SW480 (cell line): ENCODE measurements at regions not wholly inside any gene's neighbourhood (a gene's known extent, or its start where the extent isn't known, plus 50 kb on each side); places are given as distances from the start of the nearest gene placed in this dataset.

Experiments used
- DNase-seq: peaks from one replicate; pipeline ENCODE4 v3.0.0-alpha.2; 2016; ENCODE audit warnings: low spot score

- DNase-seq: no peak
Measured at GRCh38 chr18:22330508-22330907, 87.2 kb downstream of the CTAGE1 start.

DNA sequence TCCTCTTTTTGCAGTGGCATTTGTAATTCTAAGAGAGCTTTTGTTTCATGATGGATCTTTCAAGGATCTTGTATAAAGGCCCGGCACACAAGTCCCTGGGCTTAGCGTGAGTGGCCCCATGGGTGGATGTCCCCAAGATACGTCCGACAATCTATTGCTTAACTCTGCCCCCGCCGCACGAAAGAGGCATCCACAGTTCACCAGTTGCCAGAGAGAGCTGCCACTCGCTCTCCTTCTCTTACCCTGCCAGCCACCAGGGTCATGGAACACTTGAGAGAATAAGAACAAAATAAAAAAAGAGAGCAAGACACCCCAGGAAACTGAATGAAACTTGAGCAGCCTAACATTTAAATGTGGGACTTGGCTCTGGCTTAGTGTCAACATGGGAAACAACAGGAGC is 92.3 kb downstream of the CTAGE1 start:
- DNase-seq: no peak

GRCh38 chr18:22324191-22325131 is 93.3 kb downstream of the CTAGE1 start:
- DNase-seq: no peak

DNA sequence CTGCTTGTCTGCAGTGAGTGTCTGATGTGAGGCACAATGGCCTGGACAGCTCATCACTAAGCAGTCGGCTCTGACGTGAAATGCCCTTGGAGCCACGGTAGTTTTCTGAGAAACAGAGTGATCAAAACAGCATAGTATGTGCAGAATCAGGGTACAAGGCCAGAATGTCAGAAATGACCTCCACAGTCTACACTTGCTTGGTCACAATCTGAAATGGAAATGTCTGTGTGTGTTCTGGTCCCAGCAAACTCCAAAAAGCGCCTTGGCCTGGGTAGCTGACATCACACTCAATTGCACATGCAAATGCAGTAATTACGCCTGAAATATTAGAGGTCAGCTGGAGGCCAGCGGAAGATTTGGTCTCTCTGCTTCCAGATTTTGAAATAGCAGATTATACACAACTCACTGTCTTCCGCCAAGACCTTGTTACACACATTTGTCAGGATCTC is 95.4 kb downstream of the CTAGE1 start:
- no peak for DNase-seq

DNA sequence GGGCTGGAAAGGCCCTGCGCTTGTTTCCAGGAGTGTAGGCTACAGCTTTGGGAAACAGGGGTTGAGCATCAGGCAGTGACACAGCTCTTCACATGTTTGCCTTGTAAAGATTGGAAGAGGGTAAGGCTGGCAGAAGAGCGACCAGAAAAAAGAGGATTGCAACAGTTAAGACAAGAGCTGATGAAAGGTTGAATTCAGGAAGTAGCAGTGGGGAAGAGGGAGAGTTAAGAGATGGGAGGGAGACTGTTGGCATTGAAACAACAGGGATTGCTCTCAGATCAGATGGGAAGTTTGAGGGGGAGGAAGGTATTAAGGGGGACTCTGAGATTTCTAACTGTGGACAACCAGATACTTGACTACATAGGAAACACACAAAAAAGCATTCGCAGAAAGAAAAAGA is 96.9 kb downstream of the CTAGE1 start:
- DNase-seq: no peak

GRCh38 chr18:22320155-22320554 is 97.6 kb downstream of the CTAGE1 start:
- DNase-seq: no peak

- DNase-seq: no peak
Measured at GRCh38 chr18:22318745-22319407, 98.8 kb downstream of the CTAGE1 start.

GRCh38 chr18:22314420-22314819 is 103.3 kb downstream of the CTAGE1 start:
- no peak for DNase-seq

GRCh38 chr18:22314001-22314400 is 103.7 kb downstream of the CTAGE1 start:
- no peak for DNase-seq

- no peak for DNase-seq
Measured at GRCh38 chr18:22311301-22311700, 106.4 kb downstream of the CTAGE1 start.

DNA sequence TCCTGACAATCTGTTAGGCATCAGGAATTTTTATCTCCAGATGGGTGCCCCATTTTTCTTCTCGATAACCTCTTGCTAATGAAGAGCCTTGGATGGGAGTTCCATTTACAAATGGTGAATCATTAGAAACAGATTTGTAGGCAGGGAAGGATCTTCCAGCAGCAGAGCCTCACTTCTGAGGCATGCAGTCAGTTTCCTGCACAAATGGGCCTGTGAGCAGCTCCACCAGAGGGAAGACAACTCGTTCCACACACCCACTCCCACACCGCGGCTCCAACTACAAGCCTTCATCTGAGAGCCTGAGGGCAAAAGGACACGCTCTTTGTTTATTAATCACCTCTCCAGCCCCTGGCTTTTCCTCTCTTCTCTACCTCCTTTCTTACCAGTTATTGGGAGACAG is 108.5 kb downstream of the CTAGE1 start:
- no peak for DNase-seq

GRCh38 chr18:22307528-22307927 is 110.2 kb downstream of the CTAGE1 start:
- no peak for DNase-seq

GRCh38 chr18:22303927-22304326 is 113.8 kb downstream of the CTAGE1 start:
- DNase-seq: no peak

DNA sequence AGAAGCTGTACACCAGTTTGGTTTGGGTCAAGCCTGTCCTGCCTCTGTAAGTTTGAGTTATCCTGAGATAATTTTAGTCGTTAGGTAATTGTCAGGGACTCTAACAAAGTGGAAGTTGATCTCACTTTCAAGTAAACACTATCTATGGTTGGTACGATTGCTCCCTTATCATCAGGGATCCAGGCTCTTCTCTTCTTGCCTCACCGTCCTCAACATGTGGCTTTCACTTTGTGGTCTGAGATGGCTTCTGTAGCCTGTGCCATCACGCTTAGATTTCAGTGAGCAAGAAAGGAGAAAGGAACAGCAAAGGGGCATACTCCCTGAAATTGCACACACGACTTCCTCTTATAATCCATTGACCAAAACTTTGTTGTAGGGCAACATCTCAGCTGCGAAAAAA is 115.6 kb downstream of the CTAGE1 start:
- DNase-seq: no peak

- DNase-seq: peak; percentile 31
Measured at GRCh38 chr18:22300665-22301636, 116.8 kb downstream of the CTAGE1 start.

- DNase-seq: no peak
Measured at GRCh38 chr18:22297008-22297407, 120.7 kb downstream of the CTAGE1 start.

DNA sequence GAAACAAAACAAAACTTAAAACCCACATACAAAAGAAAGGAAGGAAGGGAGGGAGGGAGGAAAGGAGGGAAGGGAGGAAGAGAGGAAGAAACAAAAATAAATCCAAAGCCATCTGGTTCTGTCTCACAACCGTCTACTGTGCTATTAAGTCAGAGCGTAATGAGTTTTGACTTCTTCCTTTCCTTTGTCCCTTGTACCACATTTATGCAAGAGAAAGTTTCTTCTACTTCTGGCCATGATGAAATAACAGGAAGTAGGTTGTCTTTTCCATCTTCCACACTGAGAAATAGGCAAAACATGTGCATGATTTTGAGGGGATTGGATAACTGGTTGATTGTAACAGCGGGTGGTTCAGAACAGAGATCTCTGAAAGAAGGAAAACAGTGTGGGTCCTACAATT is 121.4 kb downstream of the CTAGE1 start:
- DNase-seq: no peak

DNA sequence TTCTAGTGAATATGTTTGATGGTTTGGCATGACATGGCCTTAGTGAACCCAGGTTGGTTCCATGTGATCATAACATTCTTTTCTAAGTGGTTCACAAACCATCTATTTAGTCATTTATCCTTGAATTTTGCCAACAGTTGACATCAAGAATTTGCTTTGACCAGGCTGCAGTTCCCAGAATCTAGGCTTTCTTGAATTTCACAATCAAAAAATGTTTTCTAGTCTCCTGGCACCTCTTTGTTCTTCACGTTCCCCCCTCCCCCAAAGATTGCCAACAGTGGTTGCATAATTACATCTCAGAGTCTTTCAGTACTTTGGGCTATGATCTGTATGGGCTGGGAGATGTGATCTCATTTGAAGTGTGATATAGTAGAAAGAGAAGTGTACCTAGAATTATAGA is 124.0 kb downstream of the GATA6 start:
- no peak for DNase-seq

- no peak for DNase-seq
Measured at GRCh38 chr18:22290004-22290403, 120.6 kb downstream of the GATA6 start.

- no peak for DNase-seq
Measured at GRCh38 chr18:22286585-22286984, 117.2 kb downstream of the GATA6 start.

- no peak for DNase-seq
Measured at GRCh38 chr18:22285361-22286140, 116.2 kb downstream of the GATA6 start.
